ENCODE measurements at regions not wholly inside any gene's neighbourhood (a gene's known extent, or its start where the extent isn't known, plus 50 kb on each side); places are given as distances from the start of the nearest gene placed in this dataset.

DNA sequence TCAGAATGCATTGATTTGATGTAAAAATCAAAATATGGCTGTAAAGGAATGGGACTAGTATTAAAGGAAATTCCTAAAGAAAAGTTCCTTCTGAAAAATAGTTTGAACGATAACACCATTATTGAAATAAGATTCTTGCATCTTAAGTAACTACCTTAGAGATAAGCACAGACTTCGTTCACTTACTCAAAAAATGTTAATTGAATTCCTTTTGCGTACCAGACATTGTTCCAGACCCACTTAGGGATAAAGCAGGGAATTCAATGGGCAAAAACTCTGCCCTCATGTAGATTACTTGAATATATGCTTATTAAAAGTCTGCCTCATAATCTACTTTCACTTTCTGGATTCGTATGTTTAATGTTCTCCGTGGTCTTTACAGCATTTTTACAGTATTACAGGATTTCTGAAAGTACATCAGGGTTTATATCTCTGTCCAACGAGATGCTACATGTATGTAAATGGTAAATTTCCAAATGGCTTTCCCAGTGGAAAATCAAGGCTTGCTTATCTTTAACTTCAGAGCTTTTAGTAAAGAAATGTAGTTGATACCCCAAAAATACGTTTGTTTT lies 213.7 kb downstream of the GXYLT1 start:
- DNase-seq = no peak

DNA sequence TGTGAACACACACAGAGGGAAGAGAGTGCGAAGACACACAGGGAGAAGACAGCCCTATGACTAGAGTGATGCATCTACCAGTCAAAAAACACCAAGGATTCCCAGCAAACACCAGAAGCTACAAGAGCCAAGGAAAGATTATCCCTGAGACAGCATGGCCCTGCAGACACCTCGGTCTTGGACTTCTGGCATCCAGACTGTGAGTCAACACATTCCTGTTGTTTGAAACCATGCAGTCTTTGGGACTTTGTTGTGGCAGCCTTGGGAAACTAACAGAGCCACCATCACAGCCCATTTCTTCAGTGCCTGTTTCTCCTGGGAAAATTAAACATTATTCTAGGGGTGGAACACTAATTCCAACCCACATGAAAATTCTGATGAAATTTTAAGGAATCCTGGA lies 220.6 kb downstream of the GXYLT1 start:
- peak; percentile 28 for DNase-seq

DNA sequence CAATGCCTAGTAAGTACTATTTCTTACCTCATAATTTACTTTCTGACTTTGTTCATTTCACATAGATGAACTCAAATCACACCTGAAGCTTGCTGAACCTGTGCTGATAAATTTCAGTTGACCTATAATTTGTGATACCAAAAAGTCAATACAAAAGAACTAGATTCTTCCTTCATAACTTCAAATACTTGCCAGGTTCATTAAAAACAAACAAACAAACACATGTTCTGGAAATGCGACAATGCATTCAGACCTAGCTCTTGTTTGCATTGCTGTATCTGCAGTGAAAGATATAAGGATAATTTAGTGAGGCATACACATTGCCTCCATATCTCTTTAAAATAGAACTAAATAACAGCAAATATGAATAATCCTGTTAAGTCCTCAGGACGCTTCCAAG lies 221.3 kb downstream of the GXYLT1 start:
- no peak for DNase-seq

DNA sequence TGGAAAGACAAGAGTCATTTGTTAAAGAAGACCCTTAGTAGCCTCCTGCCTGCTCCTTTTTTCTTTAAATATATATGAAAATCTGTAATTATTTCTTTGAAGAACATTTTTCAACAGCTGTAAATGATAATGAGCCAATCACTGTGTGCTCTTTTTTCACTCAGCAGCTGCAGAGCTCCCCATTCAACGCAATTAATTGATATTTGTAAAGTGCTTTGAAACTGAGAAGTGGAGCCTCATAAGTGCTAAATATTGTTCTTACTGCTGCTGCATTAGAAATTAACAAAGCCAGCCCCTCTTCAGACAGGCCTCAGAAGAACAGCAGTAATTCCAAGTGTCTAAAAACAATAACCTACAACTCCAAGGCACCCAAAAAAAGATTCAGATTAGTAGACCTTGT lies 224.3 kb downstream of the GXYLT1 start:
- DNase-seq = no peak

DNA sequence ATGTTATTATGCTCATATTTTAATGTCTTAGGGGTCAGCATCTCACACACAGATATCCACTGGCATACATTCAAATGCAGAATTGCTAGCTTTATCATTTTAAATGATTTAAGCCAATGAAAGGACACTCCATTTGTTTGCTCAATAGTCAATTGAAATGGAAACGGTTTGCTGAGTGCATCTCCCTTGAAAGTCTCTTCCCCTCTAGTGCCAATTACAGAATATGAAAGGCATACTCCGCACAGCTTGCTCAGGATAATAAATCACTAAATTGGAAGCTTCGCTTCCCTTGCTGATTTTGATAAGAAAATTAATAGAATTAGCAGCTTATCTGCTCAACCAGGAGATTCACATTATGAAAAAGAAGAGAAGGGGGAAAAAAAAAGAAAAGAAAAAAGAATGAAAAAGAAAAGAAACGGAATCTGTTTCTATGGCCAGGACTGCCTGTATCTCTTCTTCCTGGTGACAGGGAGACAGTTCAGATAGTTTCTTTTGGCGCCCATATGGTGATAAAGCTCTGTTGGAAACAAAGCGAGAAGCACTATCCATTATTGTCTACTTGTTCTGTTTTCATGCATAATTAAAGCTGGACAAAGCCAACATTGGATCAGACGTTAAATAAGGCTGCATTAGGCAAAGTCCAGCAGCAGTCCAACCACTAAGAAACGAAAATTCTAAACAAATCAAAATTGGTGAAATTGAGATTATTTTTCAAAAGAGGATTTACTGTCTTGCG lies 225.0 kb downstream of the GXYLT1 start:
- no peak for DNase-seq

DNA sequence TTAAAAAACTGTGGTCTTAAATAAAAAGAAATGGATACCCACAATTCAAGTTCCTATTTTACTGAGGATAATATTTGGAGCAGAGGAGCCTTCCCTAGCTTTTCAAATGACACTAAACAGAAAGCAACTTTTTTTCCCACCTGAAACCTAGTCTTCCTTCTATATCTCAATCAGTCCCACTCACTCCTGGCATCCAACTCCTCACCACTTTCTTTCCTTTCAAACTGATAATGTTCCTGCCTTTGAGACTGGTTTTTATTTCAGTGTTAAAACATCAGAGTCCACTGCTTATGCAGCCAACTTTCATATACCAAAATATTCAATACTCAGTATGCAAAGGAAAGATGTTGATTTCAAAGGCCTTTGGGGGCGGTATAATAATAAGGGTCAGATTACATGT lies 225.6 kb downstream of the GXYLT1 start:
- no peak for DNase-seq

DNA sequence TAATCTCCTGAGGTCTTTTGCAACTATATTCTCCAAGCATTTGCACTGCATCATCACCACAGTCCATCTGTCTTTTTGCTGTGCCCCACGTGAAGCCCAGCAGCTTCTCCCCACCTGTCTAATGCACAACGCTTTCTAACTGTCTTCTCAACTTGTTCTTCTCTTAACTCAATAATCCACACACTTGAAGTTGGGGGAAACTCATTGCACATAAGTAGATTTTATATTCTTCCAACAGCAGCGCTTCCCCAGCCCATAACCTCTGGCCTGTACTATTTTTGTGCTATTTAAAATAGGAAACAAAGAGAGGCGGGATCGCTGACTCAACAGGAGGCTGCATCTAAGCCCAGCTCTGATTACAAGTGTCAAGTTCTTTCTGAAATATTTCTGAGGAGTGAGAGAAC lies 226.7 kb downstream of the GXYLT1 start:
- DNase-seq = no peak

DNA sequence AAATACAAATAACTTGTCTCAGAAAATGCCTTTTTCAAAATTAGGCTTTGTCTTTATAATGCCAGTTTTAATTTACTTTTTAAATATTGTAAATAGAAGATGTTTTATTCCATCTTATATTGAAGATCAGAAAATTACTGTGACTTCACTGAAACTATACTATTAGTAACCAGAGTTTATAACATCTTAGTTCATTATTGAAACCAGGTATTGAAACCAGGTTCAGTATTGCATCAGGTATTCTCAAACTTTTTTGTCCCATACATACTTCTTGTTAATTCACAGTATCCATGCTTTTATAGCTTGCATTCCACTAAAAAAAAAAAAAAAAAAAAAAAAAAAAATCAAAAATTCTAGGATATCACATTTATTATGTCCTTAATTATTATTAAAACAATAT lies 227.5 kb downstream of the GXYLT1 start:
- DNase-seq = no peak

DNA sequence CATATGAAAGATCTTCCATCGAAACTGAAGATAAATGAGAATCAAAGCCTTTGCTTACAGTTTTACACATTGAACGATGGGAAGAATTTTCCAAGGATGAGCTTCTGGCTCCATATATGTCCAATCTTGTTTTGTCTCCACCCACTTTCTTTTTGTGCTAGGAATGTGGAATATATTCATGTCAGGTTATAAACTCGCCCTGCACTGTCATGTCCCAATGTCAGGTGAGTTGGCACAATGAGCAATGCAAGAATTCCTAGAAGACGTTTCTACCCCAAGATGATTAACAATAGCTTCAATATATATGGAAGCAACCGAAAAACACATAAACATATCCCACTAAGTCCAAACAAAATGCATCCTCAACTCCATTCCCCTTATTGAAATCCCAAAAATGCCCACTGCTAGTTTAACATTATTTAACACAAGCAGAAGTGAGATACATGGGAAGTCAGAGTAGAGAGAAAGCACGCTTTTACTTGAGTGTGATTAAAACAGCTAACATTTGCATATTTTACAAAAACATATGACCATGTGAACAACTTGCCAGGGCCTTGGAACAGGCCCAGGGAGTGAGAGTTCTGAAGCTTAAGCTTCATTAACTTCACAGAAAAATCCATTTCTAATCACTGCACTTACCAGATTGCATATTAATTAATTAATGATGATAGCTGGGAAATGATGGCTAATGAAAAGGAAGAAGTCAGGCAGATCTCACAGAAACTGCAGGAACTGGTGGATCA lies 233.9 kb downstream of the GXYLT1 start:
- DNase-seq = no peak

DNA sequence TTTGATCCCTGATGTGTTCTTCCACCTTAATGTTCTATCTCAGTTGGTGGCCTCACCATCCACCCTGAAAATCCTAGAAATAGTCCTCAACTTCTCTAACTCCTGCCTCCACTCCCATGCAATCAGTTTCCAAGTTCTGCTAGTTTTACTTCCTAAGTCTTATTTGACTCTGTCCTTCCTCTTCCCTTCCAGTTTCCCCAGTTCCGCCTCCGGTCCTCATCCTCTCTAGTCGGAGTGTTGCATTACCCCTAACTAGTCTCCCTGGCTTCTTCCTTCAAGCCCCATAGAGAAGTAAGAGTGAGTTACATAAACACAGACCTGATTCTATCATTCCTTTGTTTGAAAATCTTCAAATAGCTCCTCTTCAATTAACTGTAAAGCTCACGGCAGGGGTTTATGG lies 236.5 kb downstream of the GXYLT1 start:
- DNase-seq = no peak

DNA sequence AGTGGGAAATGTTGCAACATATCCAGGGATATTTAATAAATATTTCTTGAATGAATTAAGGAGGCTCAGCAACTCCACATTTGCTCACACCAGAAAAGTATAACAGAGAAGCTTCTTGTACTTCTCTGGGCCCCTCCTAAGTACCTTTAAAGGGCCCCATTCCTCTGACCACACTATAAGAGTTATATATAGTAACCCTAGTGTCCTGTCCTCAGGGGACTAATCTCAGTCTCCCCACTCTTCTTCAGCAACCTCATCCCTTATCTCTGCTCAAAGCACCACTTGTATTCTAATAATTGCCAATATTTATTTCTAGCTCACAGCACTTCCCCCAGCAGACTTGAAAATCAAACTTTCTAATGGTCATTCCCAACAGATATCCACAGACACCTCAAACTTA lies 237.1 kb downstream of the GXYLT1 start:
- no peak for DNase-seq

DNA sequence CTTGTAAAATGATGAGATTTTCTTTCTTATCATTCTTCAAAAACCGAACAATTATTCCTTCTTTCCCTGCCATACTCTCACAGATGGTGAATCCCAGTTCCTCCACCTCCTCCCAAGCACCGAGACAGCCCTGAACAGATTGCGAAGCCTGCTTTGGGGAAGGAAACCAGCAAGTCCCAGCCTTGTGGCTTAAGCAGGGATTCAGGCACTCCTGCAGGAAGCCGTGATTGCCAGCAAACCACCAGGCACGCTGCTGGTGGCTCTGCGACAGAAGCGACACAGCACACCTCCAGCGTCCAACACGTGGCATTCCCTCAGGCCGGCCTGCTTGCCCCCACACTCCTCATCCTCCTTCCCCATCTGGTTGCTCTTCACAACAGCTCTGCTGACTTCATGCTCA lies 237.7 kb downstream of the GXYLT1 start:
- no peak for DNase-seq

DNA sequence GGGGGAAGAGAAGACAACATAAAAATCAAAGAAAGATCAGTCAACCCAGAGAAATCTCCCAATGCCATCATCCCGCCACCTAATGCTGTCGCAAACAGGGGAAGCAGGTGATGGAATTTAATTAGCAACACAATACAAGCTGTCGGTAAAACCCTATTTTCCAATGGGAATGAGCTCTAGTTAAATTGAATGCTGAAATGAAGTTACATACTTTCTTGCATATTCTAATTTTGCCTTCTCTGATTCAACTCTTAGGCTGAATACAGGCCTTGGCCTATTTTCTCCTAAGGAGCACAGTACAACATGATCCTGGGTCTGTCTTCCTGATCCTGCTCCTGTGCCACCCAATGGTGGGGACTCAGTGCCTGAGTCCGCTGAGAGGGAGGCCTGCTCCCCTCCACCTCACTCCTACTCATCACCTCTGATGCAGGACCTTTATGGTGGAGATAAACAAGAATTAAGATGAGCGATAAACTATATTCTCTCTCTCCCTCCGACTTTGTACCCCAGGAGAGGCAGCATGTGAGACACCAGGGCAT lies 238.8 kb downstream of the GXYLT1 start:
- DNase-seq = no peak

DNA sequence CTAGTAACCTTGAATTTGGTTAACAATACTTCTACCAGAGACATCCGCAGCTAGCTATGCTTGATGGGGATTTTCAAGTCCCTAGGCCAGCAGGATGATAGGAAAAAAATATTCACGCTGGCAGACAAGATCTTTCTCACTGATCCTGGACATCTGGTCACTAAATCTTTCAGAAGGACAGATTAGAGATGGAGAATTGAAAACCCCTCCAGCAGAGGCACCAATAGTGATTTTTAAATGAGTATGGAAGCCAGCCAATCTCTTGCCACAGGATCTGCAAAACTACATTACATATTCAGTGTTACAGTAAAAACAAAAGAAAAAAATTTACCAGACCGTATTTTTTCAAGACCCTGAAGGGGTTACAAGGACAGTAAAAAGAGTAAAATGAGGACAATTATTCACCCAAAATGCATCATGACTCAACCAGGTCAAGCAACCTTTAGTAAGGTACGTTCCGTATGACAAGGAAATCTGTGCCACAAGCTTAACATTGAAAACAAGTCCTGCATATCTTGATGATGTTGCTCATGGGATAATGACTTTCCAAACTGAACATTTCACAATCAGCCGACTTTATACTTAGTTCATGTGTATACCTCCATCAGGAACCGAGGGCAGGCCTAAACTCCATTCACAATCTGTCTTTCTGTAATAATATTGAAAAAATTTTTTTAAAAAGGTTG lies 239.5 kb downstream of the GXYLT1 start:
- no peak for DNase-seq

DNA sequence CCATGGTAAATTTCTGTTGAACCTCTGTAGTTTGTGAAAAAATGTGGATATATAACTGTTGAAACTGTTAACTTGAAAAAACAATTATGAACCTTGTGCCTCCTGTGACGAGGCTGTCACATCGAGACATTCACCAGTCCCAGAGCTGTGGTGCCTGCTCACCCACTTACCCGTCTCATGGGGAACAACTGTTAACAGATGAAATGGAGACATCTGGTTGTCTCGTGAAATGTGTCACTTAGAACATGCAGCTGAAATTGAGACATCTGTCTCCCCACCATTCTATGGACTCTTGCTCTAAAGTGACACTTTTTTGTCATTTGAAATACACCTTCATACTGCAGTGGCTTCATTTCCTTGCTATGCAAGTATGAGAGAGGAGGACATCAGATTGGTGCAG lies 240.6 kb downstream of the GXYLT1 start:
- no peak for DNase-seq

DNA sequence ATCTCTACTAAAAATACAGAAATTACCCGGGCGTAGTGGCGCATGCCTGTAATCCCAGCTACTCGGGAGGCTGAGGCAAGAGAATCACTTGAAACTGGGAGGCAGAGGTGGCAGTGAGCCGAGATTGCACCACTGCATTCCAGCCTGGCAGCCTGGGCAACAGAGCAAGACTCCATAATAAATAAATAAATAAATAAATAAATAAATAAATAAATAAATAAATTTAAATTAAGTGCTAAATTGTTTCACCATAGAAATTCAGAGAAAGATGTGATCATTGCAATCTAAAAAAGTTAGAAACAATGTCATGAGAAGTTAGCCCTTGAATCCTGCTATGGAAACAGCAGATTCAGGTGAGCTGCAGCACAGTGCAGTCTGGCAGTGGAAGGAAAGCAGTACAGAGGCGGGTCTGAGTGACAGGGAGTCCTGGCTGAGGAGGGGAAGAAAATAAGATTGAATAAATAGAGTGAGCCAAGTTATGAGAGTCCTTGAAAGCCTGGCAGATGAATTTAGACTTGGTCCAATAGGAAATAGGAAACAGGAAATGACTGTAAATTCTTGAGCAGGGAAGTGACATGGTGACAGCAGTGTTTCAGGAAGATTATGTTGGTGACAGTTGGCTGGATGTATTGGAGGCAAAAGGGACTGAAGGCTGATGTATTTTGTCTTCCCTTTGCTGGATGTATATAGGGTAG lies 241.5 kb downstream of the GXYLT1 start:
- DNase-seq = no peak

DNA sequence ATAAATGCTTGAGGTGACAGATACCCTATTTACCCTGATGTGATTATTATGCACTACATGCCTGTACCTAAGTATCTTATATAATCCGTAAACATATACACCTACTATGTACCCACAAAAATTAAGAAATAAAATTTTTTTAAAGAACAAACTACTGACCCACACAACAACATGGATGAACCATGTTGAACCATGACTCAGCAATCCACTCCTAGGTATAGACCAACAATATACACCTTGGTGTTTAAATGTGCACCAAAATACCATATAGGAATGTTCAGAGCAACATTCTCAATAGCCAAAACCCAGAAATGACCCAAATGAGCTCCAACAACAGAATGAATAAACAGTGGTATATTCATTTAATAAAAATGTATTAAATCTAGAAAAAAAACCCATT lies 245.1 kb downstream of the GXYLT1 start:
- DNase-seq = no peak

DNA sequence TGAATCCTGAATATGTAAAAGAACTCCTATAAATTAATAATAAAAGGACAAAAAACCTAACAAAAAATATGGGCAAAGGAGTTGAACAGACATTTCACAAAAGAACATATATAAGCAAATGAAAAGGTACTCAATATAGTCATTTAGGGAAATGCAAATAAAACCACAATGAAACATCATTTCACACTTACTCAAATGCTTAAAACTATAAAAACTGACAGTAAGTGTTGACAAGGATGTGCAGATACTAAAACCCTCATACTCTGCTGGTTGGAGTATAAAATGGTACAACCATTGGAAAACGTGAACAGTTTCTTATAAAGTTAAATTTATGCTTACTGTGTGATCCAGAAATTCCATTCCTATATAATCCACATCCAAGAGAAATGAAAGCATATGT lies 247.1 kb downstream of the GXYLT1 start:
- no peak for DNase-seq

DNA sequence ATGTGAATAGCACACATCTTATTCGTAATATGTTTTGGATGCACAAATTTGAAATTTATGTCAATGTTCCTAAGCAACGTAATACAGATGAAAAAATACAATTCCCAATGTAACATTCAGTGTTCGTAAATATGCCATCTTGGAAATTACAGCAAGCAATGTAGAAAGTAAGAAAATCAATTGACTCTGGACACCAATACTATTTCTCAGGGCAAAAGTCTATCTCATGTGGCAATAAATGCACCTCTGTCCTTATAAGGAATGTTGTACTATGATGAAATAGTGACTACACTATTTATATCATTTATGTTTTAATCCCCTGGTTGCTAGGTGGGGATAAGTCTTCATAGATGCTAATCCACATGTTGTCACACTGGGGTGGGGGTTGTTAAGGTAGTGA lies 251.2 kb downstream of the GXYLT1 start:
- DNase-seq = no peak

DNA sequence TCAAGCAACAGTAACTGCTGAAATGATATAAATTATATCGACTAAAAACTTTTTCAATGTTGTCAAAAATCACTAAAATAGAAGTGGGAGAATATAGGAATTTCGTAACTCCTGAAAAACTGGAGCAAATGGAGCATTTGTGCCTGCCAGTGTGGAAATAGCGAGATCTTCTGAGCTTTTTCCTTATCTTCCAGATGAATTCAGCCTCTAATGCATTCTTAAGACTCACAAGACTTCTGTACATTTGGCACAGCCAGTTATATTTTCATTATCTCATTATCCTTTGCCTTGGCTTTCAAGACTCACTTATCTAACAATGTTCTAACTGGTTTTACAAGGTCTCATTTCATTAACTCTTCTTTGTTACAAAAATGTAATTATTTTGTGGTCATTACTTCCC lies 252.4 kb downstream of the GXYLT1 start:
- no peak for DNase-seq

DNA sequence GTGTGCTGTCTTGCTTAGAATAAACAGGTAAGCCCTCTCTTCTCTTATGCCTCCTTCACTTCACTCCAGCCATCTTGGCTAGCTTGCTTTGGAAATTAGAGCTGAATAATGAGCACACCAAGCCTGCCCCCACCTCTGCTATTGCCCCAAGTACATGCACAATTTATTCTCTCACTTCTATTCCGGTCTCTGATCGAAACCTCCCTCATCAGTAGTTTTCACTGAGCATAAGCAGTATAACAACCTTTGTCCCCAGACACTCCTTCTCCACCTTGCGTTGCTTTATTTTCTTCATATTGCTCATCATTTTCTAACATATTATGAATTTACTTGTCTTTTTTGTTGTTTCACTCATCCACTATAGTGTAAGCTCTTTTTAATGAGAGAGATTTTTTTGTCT lies 253.4 kb downstream of the GXYLT1 start:
- no peak for DNase-seq

DNA sequence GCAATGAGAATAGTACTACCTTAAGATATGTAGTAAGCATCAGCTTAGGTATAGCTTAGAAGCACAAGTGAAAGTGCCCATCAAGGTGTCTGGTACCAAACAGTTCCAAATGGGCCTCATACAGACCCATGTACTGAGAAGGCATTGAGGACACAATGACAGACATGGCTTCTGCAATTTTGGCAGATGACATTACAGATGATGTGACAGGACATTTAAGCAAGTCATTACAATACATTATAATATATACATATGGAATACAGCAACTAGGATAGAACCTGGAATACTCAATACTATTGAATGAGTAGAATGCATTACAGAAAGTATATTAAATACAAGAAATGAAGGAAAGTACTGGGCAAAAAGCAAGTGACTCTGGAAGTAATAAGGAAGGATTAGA lies 256.4 kb downstream of the GXYLT1 start:
- DNase-seq = no peak
